NB4 (cell line): ENCODE measurements at regions not wholly inside any gene's neighbourhood (a gene's known extent, or its start where the extent isn't known, plus 50 kb on each side); places are given as distances from the start of the nearest gene placed in this dataset.
A peak's percentile ranks its signal among the peaks of the same experiment; 100 is the strongest.

ENCODE experiments used
- DNase-seq: peaks from one replicate; pipeline ENCODE4 v3.0.0; 2010; ENCODE audit warnings: low read depth
- H3K4me3 ChIP-seq: one replicate; pipeline ENCODE4 v1.5.1; 2011; ENCODE audit warnings: mild to moderate bottlenecking, low read depth, low read length, moderate library complexity
- CTCF ChIP-seq: IDR thresholded peaks from one replicate; pipeline ENCODE4 v1.5.1; 2012; ENCODE audit warnings: low read depth, low read length
- MAX ChIP-seq: IDR thresholded peaks from 2 replicates; pipeline ENCODE4 v1.6.1; 2011; ENCODE audit warnings: low read depth, low read length
- MYC ChIP-seq: IDR thresholded peaks from 2 replicates; pipeline ENCODE4 v1.6.1; 2011; ENCODE audit warnings: low read depth, low read length
- POLR2A ChIP-seq: IDR thresholded peaks from 2 replicates; pipeline ENCODE4 v1.6.1; 2011; ENCODE audit warnings: mild to moderate bottlenecking; ENCODE audit not compliant: insufficient read length; ENCODE audit errors: extremely low read depth

GRCh38 chr16:17541324-17541723 lies 70.6 kb upstream of the XYLT1 start:
- no peak overlapping the region for H3K4me3 ChIP-seq
- TF ChIP-seq MYC (no peak), MAX (no peak), POLR2A (no peak), CTCF (no peak)
- no peak for DNase-seq

- TF ChIP-seq POLR2A: no peak
- no peak for TF ChIP-seq MYC
- TF ChIP-seq MAX: no peak
- TF ChIP-seq CTCF: no peak
- no peak for DNase-seq
- H3K4me3 ChIP-seq: no peak overlapping the region
These were observed 68.2 kb upstream of the XYLT1 start for GRCh38 chr16:17538927-17539326.

DNA sequence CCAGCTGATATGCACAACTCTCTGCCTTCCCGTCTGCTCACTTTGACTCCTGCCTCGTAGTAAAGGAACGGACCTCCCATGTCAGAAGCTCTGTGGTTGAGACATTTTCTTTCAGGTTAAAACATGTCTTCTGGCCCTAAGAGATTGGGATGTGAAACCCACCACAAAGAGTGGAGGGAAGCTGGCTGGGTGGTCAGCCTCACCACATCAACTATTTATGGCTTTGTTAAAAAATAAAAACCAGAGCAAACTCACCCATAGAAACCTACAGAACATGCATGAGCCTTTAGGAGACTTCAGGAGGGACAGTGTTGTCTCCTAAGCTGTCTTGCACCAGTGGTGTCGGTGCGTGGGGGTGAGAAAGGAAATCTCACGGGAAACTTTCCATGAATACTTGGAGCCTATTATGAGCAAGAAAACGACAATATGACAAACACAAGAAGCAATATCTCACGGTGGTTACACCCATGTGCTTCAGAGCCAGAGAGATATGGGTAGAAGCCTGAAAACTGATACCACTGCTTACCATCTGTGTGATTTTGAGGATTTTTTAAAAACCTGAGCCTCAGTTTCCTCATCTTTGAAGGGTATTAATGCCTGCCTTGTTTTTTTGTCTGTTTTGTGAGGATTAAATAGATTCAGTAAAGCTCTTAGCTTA lies 61.7 kb upstream of the XYLT1 start:
- no peak for DNase-seq
- no peak for TF ChIP-seq MYC
- no peak for TF ChIP-seq POLR2A
- no peak for TF ChIP-seq MAX
- TF ChIP-seq CTCF: no peak
- no peak overlapping the region for H3K4me3 ChIP-seq

GRCh38 chr16:17529982-17530760 lies 59.4 kb upstream of the XYLT1 start:
- H3K4me3 ChIP-seq: no peak overlapping the region
- no peak for TF ChIP-seq MYC
- no peak for TF ChIP-seq MAX
- TF ChIP-seq POLR2A: no peak
- TF ChIP-seq CTCF: no peak
- no peak for DNase-seq

- peak; percentile 25 for DNase-seq
- TF ChIP-seq CTCF (no peak), MYC (no peak), MAX (no peak), POLR2A (no peak)
- H3K4me3 ChIP-seq: no peak overlapping the region
These were observed 56.5 kb upstream of the XYLT1 start for GRCh38 chr16:17526956-17527937.
